ENCODE measurements at regions not wholly inside any gene's neighbourhood (a gene's known extent, or its start where the extent isn't known, plus 50 kb on each side); places are given as distances from the start of the nearest gene placed in this dataset.

DNA sequence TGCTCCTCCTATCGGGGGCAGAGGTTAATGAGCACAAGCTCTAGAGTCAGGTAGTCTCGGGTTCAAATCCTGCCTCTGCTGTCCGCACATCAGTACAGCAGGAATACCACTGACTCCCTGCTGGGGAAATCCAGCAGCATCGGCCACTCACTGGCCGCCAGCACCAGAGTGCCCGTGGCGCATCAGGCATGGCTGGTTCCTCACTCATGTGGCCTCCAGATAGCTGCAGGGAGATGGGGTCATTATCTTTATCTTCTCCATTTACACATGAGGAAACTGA lies 137.6 kb upstream of the COL5A1 start:
- peaks cover 16% of the 10 kb centered on the region for H3K4me1 ChIP-seq (ENCODE audit: control insufficient read depth, insufficient read depth, low read length)
- peaks cover 2% of the 10 kb centered on the region for H3K27me3 ChIP-seq (ENCODE audit: control insufficient read depth, insufficient read depth, low read length)
- H3K9ac ChIP-seq (ENCODE audit: low read depth, low read length): no peak overlapping the region
- no peak overlapping the region for H3K4me2 ChIP-seq (ENCODE audit: low read length)
- no peak overlapping the region for H3K4me3 ChIP-seq (ENCODE audit: low read length)
- no peaks in the 10 kb centered on the region for H3K36me3 ChIP-seq (ENCODE audit: insufficient read depth, low read length)
- peaks cover 7% of the 10 kb centered on the region for H3K9me3 ChIP-seq (replicated peaks; ENCODE audit: low read length)

DNA sequence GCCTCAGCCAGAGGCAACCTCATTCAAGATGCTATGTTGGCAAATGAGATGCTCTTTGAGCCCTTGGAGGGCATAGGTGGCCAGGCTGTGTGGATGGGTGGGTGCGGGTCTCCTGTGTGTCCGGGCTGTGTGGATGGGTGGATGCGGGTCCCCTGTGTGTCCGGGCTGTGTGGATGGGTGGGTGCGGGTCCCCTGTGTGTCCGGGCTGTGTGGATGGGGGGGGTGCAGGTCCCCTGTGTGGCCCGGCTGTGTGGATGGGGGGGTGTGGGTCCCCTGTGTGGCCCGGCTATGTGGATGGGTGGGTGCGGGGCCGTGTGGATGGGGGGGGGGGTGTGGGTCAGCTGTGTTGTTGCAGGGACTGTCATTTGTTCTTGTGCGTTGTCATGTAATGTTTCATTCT lies 136.6 kb upstream of the COL5A1 start:
- no peak overlapping the region for H3K9ac ChIP-seq (ENCODE audit: low read depth, low read length)
- no peaks in the 10 kb centered on the region for H3K36me3 ChIP-seq (ENCODE audit: insufficient read depth, low read length)
- peaks cover 7% of the 10 kb centered on the region for H3K9me3 ChIP-seq (replicated peaks; ENCODE audit: low read length)
- H3K4me3 ChIP-seq (ENCODE audit: low read length): no peak overlapping the region
- no peak overlapping the region for H3K4me2 ChIP-seq (ENCODE audit: low read length)
- H3K27me3 ChIP-seq (ENCODE audit: control insufficient read depth, insufficient read depth, low read length): peaks cover 2% of the 10 kb centered on the region
- peaks cover 16% of the 10 kb centered on the region for H3K4me1 ChIP-seq (ENCODE audit: control insufficient read depth, insufficient read depth, low read length)

DNA sequence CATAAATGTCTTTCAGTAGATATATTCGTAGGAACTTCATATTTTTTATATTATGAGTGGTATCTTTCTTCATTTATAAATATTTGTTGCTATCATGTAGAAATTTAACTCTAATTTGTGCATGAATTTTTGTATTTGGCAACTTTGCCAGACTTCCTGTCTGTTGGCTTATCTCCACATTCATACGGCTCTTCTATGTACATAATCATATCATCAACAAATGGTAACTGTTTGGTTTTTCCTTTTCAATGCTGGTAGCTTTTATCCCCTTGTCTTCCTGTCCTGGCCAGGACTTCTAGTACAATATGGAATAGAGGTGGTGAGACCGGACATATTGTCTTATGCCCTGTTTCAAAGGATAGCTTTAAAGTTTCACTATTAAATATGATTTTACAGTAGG lies 132.3 kb upstream of the COL5A1 start:
- H3K9me3 ChIP-seq (replicated peaks; ENCODE audit: low read length): no peaks in the 10 kb centered on the region
- no peak overlapping the region for H3K4me2 ChIP-seq (ENCODE audit: low read length)
- H3K9ac ChIP-seq (ENCODE audit: low read depth, low read length): no peak overlapping the region
- no peaks in the 10 kb centered on the region for H3K36me3 ChIP-seq (ENCODE audit: insufficient read depth, low read length)
- H3K4me3 ChIP-seq (ENCODE audit: low read length): no peak overlapping the region
- no peaks in the 10 kb centered on the region for H3K4me1 ChIP-seq (ENCODE audit: control insufficient read depth, insufficient read depth, low read length)
- peaks cover 2% of the 10 kb centered on the region for H3K27me3 ChIP-seq (ENCODE audit: control insufficient read depth, insufficient read depth, low read length)

DNA sequence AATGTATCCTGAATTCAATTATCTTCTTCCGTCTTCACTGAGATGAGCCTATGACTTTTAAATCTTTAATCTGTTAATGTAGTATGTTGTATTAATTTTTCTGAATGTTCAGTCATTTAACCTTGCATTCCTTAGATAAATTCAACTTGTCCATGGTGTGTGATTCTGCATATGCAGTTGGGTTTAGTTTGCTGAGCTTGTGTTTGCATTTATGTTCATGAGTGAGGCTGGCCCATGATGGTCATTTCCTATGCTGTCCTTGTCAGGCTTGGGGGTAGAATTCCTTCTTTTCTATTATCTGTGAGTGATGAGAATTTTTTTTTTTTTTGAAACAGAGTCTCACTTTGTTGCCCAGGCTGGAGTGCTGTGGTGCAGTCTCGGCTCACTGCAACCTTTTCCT lies 131.8 kb upstream of the COL5A1 start:
- H3K4me1 ChIP-seq (ENCODE audit: control insufficient read depth, insufficient read depth, low read length): peaks cover under 1% of the 10 kb centered on the region
- H3K27me3 ChIP-seq (ENCODE audit: control insufficient read depth, insufficient read depth, low read length): peaks cover 2% of the 10 kb centered on the region
- H3K9me3 ChIP-seq (replicated peaks; ENCODE audit: low read length): no peaks in the 10 kb centered on the region
- H3K9ac ChIP-seq (ENCODE audit: low read depth, low read length): no peak overlapping the region
- no peaks in the 10 kb centered on the region for H3K36me3 ChIP-seq (ENCODE audit: insufficient read depth, low read length)
- no peak overlapping the region for H3K4me3 ChIP-seq (ENCODE audit: low read length)
- H3K4me2 ChIP-seq (ENCODE audit: low read length): no peak overlapping the region

DNA sequence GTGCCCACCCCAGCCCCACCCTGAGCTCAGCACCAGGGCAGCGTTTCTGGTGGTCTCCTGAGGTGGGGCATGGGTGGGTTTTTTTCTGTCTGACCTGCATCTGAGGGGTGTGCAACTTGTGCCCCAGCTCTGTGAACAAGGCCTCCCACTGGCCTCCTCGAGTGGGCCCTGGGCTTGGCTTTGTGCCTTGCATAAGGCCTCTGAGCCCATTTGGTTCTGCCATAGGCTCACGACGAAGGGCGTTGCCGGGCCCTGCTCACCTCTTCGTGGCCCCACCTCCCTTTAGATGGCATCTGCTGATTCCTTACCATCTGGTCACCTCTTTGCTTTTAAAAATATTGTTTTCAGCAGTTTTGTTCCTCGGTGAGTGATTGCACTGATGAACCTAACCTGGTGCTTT lies 127.1 kb upstream of the COL5A1 start:
- no peaks in the 10 kb centered on the region for H3K9me3 ChIP-seq (replicated peaks; ENCODE audit: low read length)
- no peak overlapping the region for H3K9ac ChIP-seq (ENCODE audit: low read depth, low read length)
- no peaks in the 10 kb centered on the region for H3K36me3 ChIP-seq (ENCODE audit: insufficient read depth, low read length)
- H3K4me2 ChIP-seq (ENCODE audit: low read length): no peak overlapping the region
- H3K27me3 ChIP-seq (ENCODE audit: control insufficient read depth, insufficient read depth, low read length): no peaks in the 10 kb centered on the region
- no peak overlapping the region for H3K4me3 ChIP-seq (ENCODE audit: low read length)
- peaks cover 14% of the 10 kb centered on the region for H3K4me1 ChIP-seq (ENCODE audit: control insufficient read depth, insufficient read depth, low read length)

DNA sequence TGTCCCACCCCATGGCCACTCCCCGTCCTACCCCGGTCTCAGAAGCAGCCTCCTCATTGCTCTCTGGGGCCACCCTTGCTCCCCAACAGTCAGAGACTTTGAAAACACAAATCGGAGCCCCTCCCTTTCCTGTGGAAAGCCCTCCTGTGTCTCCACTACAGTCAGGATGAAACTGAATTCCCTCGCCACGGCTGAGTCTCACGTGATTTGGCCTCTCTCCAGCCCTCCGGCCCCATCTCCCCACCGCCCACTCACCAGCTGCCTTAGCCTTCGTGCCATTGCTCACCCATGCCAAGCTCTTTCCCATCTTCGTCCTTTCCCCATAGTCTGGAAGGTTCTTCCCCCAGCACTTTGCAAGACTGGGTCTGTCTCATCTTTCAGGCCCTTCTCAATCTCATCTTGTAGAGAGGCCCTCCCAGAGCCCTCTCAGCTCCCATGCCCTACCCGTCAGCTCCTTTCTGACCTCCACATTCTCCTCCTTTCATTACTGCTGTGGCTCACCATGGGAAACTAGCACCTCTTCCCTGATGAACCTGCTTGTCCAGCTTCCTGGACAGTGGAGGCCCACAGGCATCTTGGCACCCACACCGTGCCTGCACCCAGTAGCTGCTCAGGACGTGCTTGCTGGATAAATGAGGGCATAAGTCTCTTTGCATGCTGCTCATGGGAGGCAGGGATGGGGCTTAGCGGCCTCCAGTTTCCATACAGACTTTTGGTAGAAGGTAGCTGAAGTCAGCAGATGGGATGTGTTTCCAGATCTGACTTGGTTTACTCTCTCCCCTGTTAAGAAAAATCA lies 126.4 kb upstream of the COL5A1 start:
- Histone ChIP-seq H3K9ac (ENCODE audit: low read depth, low read length) (no peak overlapping the region), H3K4me2 (ENCODE audit: low read length) (no peak overlapping the region), H3K4me1 (ENCODE audit: control insufficient read depth, insufficient read depth, low read length) (peaks cover 14% of the 10 kb centered on the region), H3K9me3 (replicated peaks; ENCODE audit: low read length) (no peaks in the 10 kb centered on the region), H3K4me3 (ENCODE audit: low read length) (no peak overlapping the region), H3K36me3 (ENCODE audit: insufficient read depth, low read length) (no peaks in the 10 kb centered on the region), H3K27me3 (ENCODE audit: control insufficient read depth, insufficient read depth, low read length) (no peaks in the 10 kb centered on the region)

DNA sequence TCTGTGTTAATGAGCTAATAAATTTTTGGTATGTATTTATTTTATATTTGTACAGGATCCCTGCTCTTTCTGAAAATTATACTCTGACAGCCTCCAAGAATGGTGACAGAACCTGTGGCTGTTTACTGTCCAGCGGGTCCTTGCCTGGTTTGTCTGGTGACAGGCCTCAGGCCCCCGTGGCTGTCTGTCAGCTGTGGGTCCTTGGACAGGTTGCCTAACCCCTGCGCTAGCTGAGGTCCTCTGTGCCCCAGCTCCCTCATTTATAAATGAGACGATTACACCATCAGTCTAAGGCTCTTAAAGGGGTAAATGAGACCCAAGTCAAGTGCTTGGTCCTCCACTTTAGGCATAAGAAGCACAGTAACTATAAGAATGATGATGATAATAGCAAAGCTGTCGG lies 125.1 kb upstream of the COL5A1 start:
- no peaks in the 10 kb centered on the region for H3K27me3 ChIP-seq (ENCODE audit: control insufficient read depth, insufficient read depth, low read length)
- no peak overlapping the region for H3K9ac ChIP-seq (ENCODE audit: low read depth, low read length)
- H3K9me3 ChIP-seq (replicated peaks; ENCODE audit: low read length): no peaks in the 10 kb centered on the region

DNA sequence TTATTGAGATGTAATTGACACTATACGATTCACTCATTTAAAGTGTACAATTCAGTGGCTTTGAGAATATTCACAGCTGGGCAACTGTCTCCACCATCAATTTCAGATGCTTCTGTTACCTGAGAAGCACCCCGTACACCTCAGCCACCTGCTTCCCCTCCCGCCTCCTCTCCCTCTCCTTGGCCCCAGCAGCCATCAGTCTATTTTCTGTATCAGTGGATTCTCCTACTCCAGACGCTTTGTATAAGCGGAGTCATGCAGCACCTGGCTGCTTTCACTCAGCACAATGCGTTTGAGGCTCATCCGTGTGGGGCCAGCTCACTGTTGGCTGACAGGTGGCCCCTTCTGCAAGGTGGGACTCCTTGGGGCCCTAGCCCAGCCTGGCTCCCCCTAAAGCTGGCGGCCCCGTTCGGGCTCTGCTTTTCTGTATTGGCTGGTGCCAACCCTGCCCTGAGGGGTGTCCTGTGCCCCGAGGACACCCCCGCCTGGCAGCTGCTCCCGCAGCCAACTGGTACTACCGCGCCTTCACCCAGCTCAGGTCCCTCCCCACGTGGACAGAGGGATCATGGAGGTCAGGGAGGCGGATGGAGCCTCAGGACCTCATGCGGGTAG lies 124.4 kb upstream of the COL5A1 start:
- Histone ChIP-seq H3K9ac (ENCODE audit: low read depth, low read length) (no peak overlapping the region), H3K27me3 (ENCODE audit: control insufficient read depth, insufficient read depth, low read length) (no peaks in the 10 kb centered on the region), H3K4me3 (ENCODE audit: low read length) (no peak overlapping the region), H3K4me2 (ENCODE audit: low read length) (no peak overlapping the region), H3K9me3 (replicated peaks; ENCODE audit: low read length) (no peaks in the 10 kb centered on the region), H3K4me1 (ENCODE audit: control insufficient read depth, insufficient read depth, low read length) (peaks cover 14% of the 10 kb centered on the region), H3K36me3 (ENCODE audit: insufficient read depth, low read length) (no peaks in the 10 kb centered on the region)

More for the DNA sequence above, 125.1 kb upstream of the COL5A1 start:
- no peak overlapping the region for H3K4me3 ChIP-seq (ENCODE audit: low read length)
- H3K4me2 ChIP-seq (ENCODE audit: low read length): no peak overlapping the region
- H3K4me1 ChIP-seq (ENCODE audit: control insufficient read depth, insufficient read depth, low read length): peaks cover 14% of the 10 kb centered on the region
- no peaks in the 10 kb centered on the region for H3K36me3 ChIP-seq (ENCODE audit: insufficient read depth, low read length)

DNA sequence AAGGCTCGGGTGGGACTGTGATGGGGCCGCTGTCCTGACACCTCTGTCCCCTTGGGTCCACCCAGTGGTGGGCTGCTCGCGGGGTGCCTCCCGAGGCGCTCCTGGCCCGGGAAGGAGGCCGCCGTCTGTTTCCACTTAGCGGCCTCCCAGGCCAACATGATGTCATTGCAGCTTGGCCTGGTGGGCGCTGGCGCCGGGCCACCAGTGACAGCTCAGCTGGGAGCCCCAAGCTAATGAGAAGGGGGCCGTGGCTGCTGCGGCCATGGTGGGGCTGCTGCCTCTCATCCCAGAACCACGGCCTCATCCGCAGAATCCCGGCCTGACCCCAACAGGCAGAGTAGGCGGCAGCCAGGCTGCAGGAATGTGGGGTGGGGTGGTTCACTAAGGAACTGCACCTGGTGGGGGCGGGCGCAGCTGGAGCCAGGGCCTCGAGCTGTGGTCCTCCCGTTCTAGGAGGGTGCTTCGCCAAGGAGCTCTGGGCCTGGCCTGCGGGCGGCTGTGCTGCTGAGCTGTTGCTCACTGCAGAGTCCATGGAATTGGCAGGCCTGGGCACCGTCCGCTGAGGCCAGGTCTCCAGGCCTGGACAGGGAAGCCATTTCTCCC lies 123.5 kb upstream of the COL5A1 start:
- Histone ChIP-seq H3K9me3 (replicated peaks; ENCODE audit: low read length) (no peaks in the 10 kb centered on the region), H3K4me3 (ENCODE audit: low read length) (no peak overlapping the region), H3K27me3 (ENCODE audit: control insufficient read depth, insufficient read depth, low read length) (no peaks in the 10 kb centered on the region), H3K4me2 (ENCODE audit: low read length) (no peak overlapping the region), H3K9ac (ENCODE audit: low read depth, low read length) (no peak overlapping the region), H3K4me1 (ENCODE audit: control insufficient read depth, insufficient read depth, low read length) (peaks cover 14% of the 10 kb centered on the region), H3K36me3 (ENCODE audit: insufficient read depth, low read length) (no peaks in the 10 kb centered on the region)

DNA sequence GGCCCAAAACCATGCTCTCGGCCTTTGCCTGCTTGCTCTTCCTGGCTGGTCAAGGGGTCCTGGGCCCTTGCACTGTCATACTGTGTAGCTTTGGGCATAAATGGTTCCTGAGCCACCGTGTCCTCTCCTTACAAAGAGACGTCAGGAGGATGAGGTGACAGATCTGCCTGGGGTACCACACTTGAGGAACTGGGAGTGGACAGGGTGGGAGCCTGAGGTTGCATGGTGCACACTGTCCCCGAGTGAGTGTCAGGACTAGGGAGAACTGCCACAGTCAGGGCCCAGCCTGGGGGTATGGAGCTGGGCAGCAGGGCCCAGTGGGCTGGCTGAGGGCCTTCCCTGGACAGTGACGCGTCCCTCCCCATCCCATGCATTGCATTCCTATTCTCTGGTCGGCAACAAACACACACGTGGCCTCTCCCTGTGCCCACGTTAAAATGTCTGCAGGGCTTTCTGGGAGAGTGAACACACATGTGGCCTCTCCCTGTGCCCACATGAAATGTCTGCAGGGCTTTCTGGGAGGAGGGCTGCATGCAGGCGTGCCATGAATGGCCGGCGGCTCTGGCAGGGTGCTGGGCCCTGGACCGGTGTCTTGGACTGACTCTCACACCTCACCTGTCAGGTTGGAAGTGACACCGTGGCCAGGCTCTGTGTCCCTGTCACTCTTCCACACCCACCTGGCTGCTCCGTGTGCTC lies 122.1 kb upstream of the COL5A1 start:
- Histone ChIP-seq H3K4me1 (ENCODE audit: control insufficient read depth, insufficient read depth, low read length) (peaks cover 14% of the 10 kb centered on the region), H3K9me3 (replicated peaks; ENCODE audit: low read length) (no peaks in the 10 kb centered on the region), H3K4me2 (ENCODE audit: low read length) (no peak overlapping the region), H3K9ac (ENCODE audit: low read depth, low read length) (no peak overlapping the region), H3K36me3 (ENCODE audit: insufficient read depth, low read length) (no peaks in the 10 kb centered on the region), H3K4me3 (ENCODE audit: low read length) (no peak overlapping the region), H3K27me3 (ENCODE audit: control insufficient read depth, insufficient read depth, low read length) (no peaks in the 10 kb centered on the region)

DNA sequence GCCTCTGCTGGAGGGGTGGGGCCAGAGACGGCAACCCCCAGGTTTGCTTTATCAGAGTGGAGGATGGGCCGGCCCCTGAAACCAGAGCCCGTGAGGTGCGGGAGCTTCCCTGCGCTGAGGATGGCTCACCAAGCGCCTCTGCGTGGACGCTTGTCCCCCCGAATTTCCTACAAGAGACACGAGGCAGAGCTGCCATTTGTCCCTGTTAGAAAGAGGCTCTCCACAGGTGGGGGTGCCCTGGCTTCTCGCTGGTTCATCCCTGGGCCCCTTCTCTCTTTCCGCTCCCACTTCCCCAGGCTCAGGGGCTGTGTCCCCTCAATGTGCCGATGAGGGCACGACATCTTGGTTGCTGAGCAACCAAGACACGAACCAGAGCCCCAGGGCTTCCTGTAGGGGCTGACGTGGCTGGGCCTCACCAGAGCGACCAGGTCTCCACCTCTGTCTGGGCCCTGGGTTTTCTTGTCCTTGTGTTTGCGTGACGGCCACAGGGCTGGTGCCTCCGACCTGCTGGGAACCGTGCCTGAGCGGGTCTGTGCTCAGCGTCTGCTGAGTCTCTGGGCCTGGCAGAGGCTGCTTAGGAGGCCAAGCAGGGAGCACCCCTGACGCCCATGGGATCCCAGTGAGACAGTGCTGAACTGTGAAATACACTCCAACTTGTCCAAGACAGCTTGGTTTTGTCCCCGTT lies 119.6 kb upstream of the COL5A1 start:
- Histone ChIP-seq H3K27me3 (ENCODE audit: control insufficient read depth, insufficient read depth, low read length) (peaks cover 8% of the 10 kb centered on the region), H3K9ac (ENCODE audit: low read depth, low read length) (no peak overlapping the region), H3K4me1 (ENCODE audit: control insufficient read depth, insufficient read depth, low read length) (peaks cover 18% of the 10 kb centered on the region), H3K9me3 (replicated peaks; ENCODE audit: low read length) (no peaks in the 10 kb centered on the region), H3K4me2 (ENCODE audit: low read length) (no peak overlapping the region), H3K4me3 (ENCODE audit: low read length) (no peak overlapping the region), H3K36me3 (ENCODE audit: insufficient read depth, low read length) (no peaks in the 10 kb centered on the region)

Data from skeletal muscle satellite cell (primary cell).